Fibroblast of the aortic adventitia (primary cell): ENCODE measurements at regions not wholly inside any gene's neighbourhood (a gene's known extent, or its start where the extent isn't known, plus 50 kb on each side); places are given as distances from the start of the nearest gene placed in this dataset.

Experiments
- DNase-seq: peaks from one replicate; pipeline ENCODE4 v3.0.0-alpha.2; 2010; ENCODE audit warnings: low read depth
- H3K4me3 ChIP-seq: 2 replicates; pipeline ENCODE4 v1.5.1; 2011; ENCODE audit warnings: low read depth, mild to moderate bottlenecking, control low read depth, low read length, moderate library complexity
- TF ChIP-seq, protein P1 (sequence below): IDR thresholded peaks from 2 replicates; pipeline ENCODE4 v1.5.1; 2011; ENCODE audit warnings: mild to moderate bottlenecking, low read length, control low read depth, inconsistent platforms; ENCODE audit not compliant: insufficient read depth

- TF ChIP-seq, protein P1, sequence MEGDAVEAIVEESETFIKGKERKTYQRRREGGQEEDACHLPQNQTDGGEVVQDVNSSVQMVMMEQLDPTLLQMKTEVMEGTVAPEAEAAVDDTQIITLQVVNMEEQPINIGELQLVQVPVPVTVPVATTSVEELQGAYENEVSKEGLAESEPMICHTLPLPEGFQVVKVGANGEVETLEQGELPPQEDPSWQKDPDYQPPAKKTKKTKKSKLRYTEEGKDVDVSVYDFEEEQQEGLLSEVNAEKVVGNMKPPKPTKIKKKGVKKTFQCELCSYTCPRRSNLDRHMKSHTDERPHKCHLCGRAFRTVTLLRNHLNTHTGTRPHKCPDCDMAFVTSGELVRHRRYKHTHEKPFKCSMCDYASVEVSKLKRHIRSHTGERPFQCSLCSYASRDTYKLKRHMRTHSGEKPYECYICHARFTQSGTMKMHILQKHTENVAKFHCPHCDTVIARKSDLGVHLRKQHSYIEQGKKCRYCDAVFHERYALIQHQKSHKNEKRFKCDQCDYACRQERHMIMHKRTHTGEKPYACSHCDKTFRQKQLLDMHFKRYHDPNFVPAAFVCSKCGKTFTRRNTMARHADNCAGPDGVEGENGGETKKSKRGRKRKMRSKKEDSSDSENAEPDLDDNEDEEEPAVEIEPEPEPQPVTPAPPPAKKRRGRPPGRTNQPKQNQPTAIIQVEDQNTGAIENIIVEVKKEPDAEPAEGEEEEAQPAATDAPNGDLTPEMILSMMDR: no peak
- H3K4me3 ChIP-seq: no peak overlapping the region
- no peak for DNase-seq
Measured at GRCh38 chr1:239700667-239701066, 314.3 kb downstream of the CHRM3 start.

GRCh38 chr1:239703075-239703474, 316.7 kb downstream of the CHRM3 start:
- DNase-seq: no peak
- no peak overlapping the region for H3K4me3 ChIP-seq
- TF ChIP-seq, protein P1: no peak

DNA sequence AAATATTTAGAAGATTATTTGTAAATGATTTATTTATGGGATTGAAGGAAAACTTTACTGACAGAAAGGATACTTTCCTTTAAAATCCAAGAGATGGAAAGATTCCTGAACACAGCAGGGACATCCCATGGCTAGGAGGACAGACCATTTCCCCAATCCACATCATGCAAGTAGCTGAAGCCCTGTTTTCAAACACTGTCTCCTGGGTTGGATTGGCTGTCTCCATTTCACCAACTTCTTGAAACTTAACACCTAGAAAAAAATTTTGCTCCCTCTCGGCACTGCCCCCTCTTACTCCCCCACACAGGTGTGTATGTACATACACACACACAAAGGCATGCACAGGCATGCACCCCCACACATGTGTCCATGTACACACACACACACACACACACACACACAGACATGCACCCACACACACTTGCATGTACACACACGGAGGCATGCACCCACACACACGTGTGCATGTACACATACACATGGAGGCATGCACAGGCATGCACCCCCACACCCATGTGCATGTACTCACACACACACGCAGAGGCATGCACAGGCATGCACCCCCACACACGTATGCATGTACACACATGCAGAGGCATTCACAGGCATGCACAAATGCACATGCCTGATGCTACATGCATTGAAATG, 320.0 kb downstream of the CHRM3 start:
- no peak overlapping the region for H3K4me3 ChIP-seq
- DNase-seq: no peak
- TF ChIP-seq, protein P1: no peak

DNA sequence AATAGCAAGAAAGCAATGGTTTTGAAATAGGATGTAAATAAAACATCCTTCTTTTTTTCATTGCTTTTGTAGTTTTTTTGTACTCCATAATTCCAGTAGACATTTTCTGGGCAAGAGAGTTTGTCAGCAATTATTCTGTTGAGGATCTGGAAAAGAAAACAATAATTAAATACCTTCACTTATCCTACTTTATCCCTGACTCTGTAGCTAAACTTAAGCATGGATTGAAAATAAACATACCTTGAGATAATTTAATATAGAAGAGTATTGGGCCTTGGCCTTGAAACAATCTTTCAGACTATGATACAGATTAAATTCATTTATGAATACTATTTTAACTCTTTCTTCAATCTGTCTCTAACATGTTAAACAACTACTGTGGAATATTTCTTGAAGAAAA, 321.2 kb downstream of the CHRM3 start:
- TF ChIP-seq, protein P1: no peak
- no peak overlapping the region for H3K4me3 ChIP-seq
- no peak for DNase-seq

DNA sequence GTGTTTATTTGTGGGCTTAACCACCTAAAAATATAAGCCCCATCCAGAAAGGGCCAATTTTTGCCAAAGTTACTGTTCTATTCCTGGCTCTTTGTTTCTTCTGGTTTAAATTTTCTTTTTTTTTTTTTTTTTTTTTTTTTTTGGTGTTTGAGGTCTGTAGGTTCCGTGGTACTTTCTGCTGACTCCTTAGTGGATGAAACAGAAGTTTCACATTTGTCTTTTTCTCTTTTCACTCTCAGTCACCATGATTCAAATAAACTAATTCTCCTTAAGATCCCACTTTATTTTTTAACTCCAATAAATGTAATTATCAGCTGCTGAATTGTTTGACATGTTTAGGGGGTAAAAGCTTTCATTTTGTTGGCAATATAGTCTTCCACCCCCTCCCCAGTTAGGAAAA, 322.3 kb downstream of the CHRM3 start:
- TF ChIP-seq, protein P1: no peak
- no peak overlapping the region for H3K4me3 ChIP-seq
- DNase-seq: no peak

DNA sequence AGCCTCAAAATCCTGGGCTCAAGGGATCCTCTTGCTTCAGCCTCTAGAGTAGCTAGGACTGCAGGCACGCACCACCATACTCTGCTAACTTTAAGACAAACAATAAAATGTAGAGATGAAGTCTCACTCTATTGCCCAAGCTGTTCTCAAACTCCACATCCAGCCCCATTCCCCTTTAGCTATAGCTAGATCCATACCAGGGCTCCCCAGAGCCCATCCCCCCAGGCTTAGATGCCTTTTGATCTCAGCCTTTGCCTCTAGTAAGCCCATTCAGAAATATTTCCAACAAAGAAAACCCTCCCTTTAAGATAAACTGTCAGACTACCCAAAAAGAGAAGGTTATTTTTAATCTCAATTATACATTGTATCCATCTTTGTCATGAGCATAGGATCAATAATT, 325.4 kb downstream of the CHRM3 start:
- no peak overlapping the region for H3K4me3 ChIP-seq
- DNase-seq: no peak
- TF ChIP-seq, protein P1: no peak
